ENCODE measurements at regions not wholly inside any gene's neighbourhood (a gene's known extent, or its start where the extent isn't known, plus 50 kb on each side); places are given as distances from the start of the nearest gene placed in this dataset.

GRCh38 chr5:147174671-147175265 is 60.1 kb upstream of the STK32A start:
- DNase-seq, result no peak

GRCh38 chr5:147175516-147176097 is 59.2 kb upstream of the STK32A start:
- DNase-seq, result no peak

GRCh38 chr5:147176422-147176821 is 58.4 kb upstream of the STK32A start:
- DNase-seq, result no peak

- DNase-seq, result no peak
These were observed 57.5 kb upstream of the STK32A start for GRCh38 chr5:147177125-147177840.

- no peak for DNase-seq
These were observed 55.2 kb upstream of the STK32A start for GRCh38 chr5:147179562-147180147.

GRCh38 chr5:147180751-147181150 is 54.1 kb upstream of the STK32A start:
- DNase-seq, result no peak
